ENCODE measurements at regions not wholly inside any gene's neighbourhood (a gene's known extent, or its start where the extent isn't known, plus 50 kb on each side); places are given as distances from the start of the nearest gene placed in this dataset.

GRCh38 chr2:153197402-153198386 lies 280.9 kb downstream of the RPRM start:
- TF ChIP-seq CTCF (IDR thresholded peaks at IDR 0.05; ENCODE audit: low read depth, low read length, poor library complexity, severe bottlenecking) (no peak), EZH2phosphoT487 (IDR thresholded peaks at IDR 0.05; ENCODE audit: borderline replicate concordance, low read length) (no peak)
- no peaks in the 10 kb centered on the region for H3K9me2 ChIP-seq (replicated peaks; ENCODE audit: control insufficient read depth, low read length)
- H3K79me2 ChIP-seq (ENCODE audit: control insufficient read depth, low read length): no peaks in the 10 kb centered on the region
- H3K4me3 ChIP-seq (ENCODE audit: low read length): no peak overlapping the region
- H3K36me3 ChIP-seq (ENCODE audit: control insufficient read depth, low read length): no peaks in the 10 kb centered on the region
- peaks cover 4% of the 10 kb centered on the region; the same call in 1 of the 2 replicates for H3K9me3 ChIP-seq (ENCODE audit: control insufficient read depth, insufficient read depth, low read length)
- no peak overlapping the region for H3K27ac ChIP-seq (ENCODE audit: low read depth, low read length)
- H3F3A ChIP-seq (ENCODE audit: control insufficient read depth, insufficient read depth): no peaks in the 10 kb centered on the region
- H3K27me3 ChIP-seq (ENCODE audit: control insufficient read depth, low read length): no peaks in the 10 kb centered on the region
- H3K4me2 ChIP-seq (ENCODE audit: low read length): no peak overlapping the region
- no peaks in the 10 kb centered on the region for H4K20me1 ChIP-seq (ENCODE audit: control insufficient read depth, insufficient read depth, low read depth, low read length)
- no peaks in the 10 kb centered on the region for H3K4me1 ChIP-seq (ENCODE audit: control insufficient read depth, low read length)

- Histone ChIP-seq H3F3A (ENCODE audit: control insufficient read depth, insufficient read depth) (no peaks in the 10 kb centered on the region), H3K79me2 (ENCODE audit: control insufficient read depth, low read length) (no peaks in the 10 kb centered on the region), H3K27ac (ENCODE audit: low read depth, low read length) (no peak overlapping the region), H3K4me1 (ENCODE audit: control insufficient read depth, low read length) (no peaks in the 10 kb centered on the region), H3K4me2 (ENCODE audit: low read length) (no peak overlapping the region), H3K9me3 (ENCODE audit: control insufficient read depth, insufficient read depth, low read length) (peaks cover 4% of the 10 kb centered on the region; the same call in 1 of the 2 replicates), H3K27me3 (ENCODE audit: control insufficient read depth, low read length) (no peaks in the 10 kb centered on the region), H3K36me3 (ENCODE audit: control insufficient read depth, low read length) (no peaks in the 10 kb centered on the region), H3K4me3 (ENCODE audit: low read length) (no peak overlapping the region), H4K20me1 (ENCODE audit: control insufficient read depth, insufficient read depth, low read depth, low read length) (no peaks in the 10 kb centered on the region), H3K9me2 (replicated peaks; ENCODE audit: control insufficient read depth, low read length) (no peaks in the 10 kb centered on the region)
- TF ChIP-seq EZH2phosphoT487 (IDR thresholded peaks at IDR 0.05; ENCODE audit: borderline replicate concordance, low read length) (no peak), CTCF (IDR thresholded peaks at IDR 0.05; ENCODE audit: low read depth, low read length, poor library complexity, severe bottlenecking) (no peak)
These were observed 282.0 kb downstream of the RPRM start for GRCh38 chr2:153196378-153197058.

- no peaks in the 10 kb centered on the region for H4K20me1 ChIP-seq (ENCODE audit: control insufficient read depth, insufficient read depth, low read depth, low read length)
- no peaks in the 10 kb centered on the region for H3K36me3 ChIP-seq (ENCODE audit: control insufficient read depth, low read length)
- peaks cover 4% of the 10 kb centered on the region; the same call in 1 of the 2 replicates for H3K9me3 ChIP-seq (ENCODE audit: control insufficient read depth, insufficient read depth, low read length)
- TF ChIP-seq CTCF (IDR thresholded peaks at IDR 0.05; ENCODE audit: low read depth, low read length, poor library complexity, severe bottlenecking) (no peak), EZH2phosphoT487 (IDR thresholded peaks at IDR 0.05; ENCODE audit: borderline replicate concordance, low read length) (no peak)
- H3K27me3 ChIP-seq (ENCODE audit: control insufficient read depth, low read length): no peaks in the 10 kb centered on the region
- no peaks in the 10 kb centered on the region for H3K79me2 ChIP-seq (ENCODE audit: control insufficient read depth, low read length)
- H3K4me3 ChIP-seq (ENCODE audit: low read length): no peak overlapping the region
- H3K4me2 ChIP-seq (ENCODE audit: low read length): no peak overlapping the region
- no peaks in the 10 kb centered on the region for H3K4me1 ChIP-seq (ENCODE audit: control insufficient read depth, low read length)
- no peak overlapping the region for H3K27ac ChIP-seq (ENCODE audit: low read depth, low read length)
- no peaks in the 10 kb centered on the region for H3F3A ChIP-seq (ENCODE audit: control insufficient read depth, insufficient read depth)
- no peaks in the 10 kb centered on the region for H3K9me2 ChIP-seq (replicated peaks; ENCODE audit: control insufficient read depth, low read length)
These were observed 283.2 kb downstream of the RPRM start for GRCh38 chr2:153195342-153195741.

All from DOHH2 (cell line).